Right lobe of liver (tissue), 4 donors: ENCODE measurements at regions not wholly inside any gene's neighbourhood (a gene's known extent, or its start where the extent isn't known, plus 50 kb on each side); places are given as distances from the start of the nearest gene placed in this dataset.

Experiments
- POLR2A ChIP-seq: fragments of 450-650 bp; IDR thresholded peaks from one replicate; pipeline ENCODE4 v1.6.1; 2017; ENCODE audit warnings: antibody characterized with exemption, mild to moderate bottlenecking
- TF ChIP-seq, protein P1 (sequence below), 4 donors: fragments of 200-600 bp in 3 of 4; fragments of 450-650 bp in 1 of 4; IDR thresholded peaks; one replicate each; pipeline versions ENCODE4 v1.5.1 to v1.8.0; 2016 to 2022; ENCODE audit warnings: antibody characterized with exemption in 4 of 4, mild to moderate bottlenecking in 2 of 4
- donor health status: DM: no; HTN: no; CAD: no.
- donor health status: DM: no; HTN: no; CAD: no.
- donor health status: DM: no; HTN: yes; CAD: no.

DNA sequence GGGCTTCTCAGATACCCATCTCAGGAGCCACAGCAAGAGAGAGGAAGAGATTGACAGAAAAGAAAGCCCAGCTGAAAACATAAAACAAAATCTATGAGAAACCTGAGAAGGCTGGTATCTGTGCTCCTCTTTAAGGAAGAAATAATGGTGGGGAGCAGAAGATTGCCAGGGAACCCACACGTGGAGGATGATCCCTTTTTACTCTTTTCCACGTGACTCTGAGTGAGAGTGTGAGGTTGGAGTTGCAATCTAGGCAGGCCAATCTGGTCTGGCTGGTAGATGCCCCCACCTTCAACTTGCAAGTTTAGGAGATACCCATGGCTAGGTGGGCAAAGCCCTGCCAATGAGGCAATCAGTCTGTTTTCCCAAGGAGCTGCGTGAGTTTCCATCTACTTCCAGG is 202.3 kb downstream of the TENT4A start:
- TF ChIP-seq, protein P1, sequence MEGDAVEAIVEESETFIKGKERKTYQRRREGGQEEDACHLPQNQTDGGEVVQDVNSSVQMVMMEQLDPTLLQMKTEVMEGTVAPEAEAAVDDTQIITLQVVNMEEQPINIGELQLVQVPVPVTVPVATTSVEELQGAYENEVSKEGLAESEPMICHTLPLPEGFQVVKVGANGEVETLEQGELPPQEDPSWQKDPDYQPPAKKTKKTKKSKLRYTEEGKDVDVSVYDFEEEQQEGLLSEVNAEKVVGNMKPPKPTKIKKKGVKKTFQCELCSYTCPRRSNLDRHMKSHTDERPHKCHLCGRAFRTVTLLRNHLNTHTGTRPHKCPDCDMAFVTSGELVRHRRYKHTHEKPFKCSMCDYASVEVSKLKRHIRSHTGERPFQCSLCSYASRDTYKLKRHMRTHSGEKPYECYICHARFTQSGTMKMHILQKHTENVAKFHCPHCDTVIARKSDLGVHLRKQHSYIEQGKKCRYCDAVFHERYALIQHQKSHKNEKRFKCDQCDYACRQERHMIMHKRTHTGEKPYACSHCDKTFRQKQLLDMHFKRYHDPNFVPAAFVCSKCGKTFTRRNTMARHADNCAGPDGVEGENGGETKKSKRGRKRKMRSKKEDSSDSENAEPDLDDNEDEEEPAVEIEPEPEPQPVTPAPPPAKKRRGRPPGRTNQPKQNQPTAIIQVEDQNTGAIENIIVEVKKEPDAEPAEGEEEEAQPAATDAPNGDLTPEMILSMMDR (IDR thresholded peaks at IDR 0.05), result no peak
- TF ChIP-seq POLR2A, result no peak
